ENCODE measurements at regions not wholly inside any gene's neighbourhood (a gene's known extent, or its start where the extent isn't known, plus 50 kb on each side); places are given as distances from the start of the nearest gene placed in this dataset.
A peak's percentile ranks its signal among the peaks of the same experiment; 100 is the strongest.

DNA sequence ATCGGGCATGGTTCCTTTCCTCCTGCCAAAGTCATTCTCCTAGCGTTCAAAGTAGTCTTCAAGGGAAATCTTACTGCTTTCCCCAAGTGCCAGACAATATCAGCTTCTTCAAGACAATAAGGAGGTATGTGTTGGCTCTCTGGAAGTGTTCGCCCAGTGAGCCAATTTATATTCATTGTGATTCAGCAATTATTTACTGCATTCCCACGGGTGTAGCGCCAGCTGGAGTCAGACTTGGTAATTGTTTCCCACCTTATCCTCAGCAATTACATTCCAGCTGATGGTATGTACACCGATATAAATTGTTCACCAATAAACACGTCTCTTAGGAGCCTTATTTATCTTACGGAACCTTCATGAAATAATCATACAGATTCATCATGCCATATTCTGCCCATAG is 103.6 kb upstream of the CTNNB1 start:
- H3K9me3 ChIP-seq (ENCODE audit: control insufficient read depth in 1 of 2, low read length in 2 of 2) = no peaks in the 10 kb centered on the region
- H3K27ac Mint-ChIP-seq = no peak overlapping the region
- H3K36me3 ChIP-seq (ENCODE audit: insufficient read depth, low read length) = no peaks in the 10 kb centered on the region
- no peaks in the 10 kb centered on the region for H3K4me1 ChIP-seq (ENCODE audit: insufficient read depth, low read length)
- H3K36me3 Mint-ChIP-seq = no peaks in the 10 kb centered on the region
- H3K4me3 ChIP-seq (ENCODE audit: low read length in 2 of 2) = no peak overlapping the region
- peaks cover 0 to 2% of the 10 kb centered on the region in 2 donors for H3K27me3 Mint-ChIP-seq
- ChIA-PET POLR2A (ENCODE audit: partially characterized antibody) (no interaction called here), CTCF (ENCODE audit: partially characterized antibody) (no interaction called here)
- no peak for DNase-seq
- no peaks in the 10 kb centered on the region for H3K4me1 Mint-ChIP-seq
- intact Hi-C loops (cut with micrococcal nuclease) = no loop called here
- no peak overlapping the region for H3K4me3 Mint-ChIP-seq
- no peaks in the 10 kb centered on the region for H3K27me3 ChIP-seq (ENCODE audit: insufficient read depth, low read length)
- H3K9me3 Mint-ChIP-seq = no peaks in the 10 kb centered on the region
- H3K27ac ChIP-seq (ENCODE audit: low read depth, low read length) = no peak overlapping the region

DNA sequence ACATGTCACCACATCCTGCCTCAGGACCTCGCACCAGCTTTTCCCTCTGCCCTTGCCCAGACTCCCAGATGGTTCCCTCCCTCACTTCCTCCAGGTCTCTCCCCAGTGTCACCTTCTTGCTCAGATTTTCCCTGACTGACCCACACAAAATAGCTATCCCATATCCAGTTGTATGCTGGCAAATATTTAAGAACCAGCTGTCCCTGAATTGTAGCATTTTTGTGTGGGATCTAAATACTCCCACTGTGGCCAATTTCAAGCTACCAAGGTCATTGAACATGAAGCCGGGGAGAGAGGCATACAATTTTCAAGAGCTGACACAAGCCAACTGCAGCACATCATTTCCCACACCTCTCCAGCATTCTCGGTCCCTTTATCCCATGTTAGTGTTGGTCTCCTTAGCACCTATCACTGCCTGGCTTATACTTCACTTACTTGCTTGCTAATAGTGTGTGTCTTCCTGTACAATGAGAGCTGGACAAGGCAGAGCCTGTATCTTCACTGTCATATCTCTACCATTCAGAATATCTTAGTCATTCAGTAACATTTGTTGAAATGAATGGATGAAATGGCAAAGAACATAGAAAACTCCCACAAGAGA is 101.3 kb upstream of the CTNNB1 start:
- H3K9me3 Mint-ChIP-seq = no peaks in the 10 kb centered on the region
- Histone ChIP-seq H3K9me3 (ENCODE audit: control insufficient read depth in 1 of 2, low read length in 2 of 2) (no peaks in the 10 kb centered on the region), H3K27ac (ENCODE audit: low read depth, low read length) (no peak overlapping the region), H3K4me3 (ENCODE audit: low read length in 2 of 2) (no peak overlapping the region), H3K36me3 (ENCODE audit: insufficient read depth, low read length) (no peaks in the 10 kb centered on the region), H3K27me3 (ENCODE audit: insufficient read depth, low read length) (no peaks in the 10 kb centered on the region), H3K4me1 (ENCODE audit: insufficient read depth, low read length) (no peaks in the 10 kb centered on the region)
- intact Hi-C loops (cut with micrococcal nuclease) = no loop called here
- no peaks in the 10 kb centered on the region for H3K36me3 Mint-ChIP-seq
- H3K27me3 Mint-ChIP-seq = peaks cover 0 to 2% of the 10 kb centered on the region in 2 donors
- ChIA-PET CTCF (ENCODE audit: partially characterized antibody) (no interaction called here), POLR2A (ENCODE audit: partially characterized antibody) (no interaction called here)
- H3K4me1 Mint-ChIP-seq = no peaks in the 10 kb centered on the region
- H3K27ac Mint-ChIP-seq = peak overlapping the region in 1 of 7 donors; percentile 48
- no peak for DNase-seq
- no peak overlapping the region for H3K4me3 Mint-ChIP-seq

DNA sequence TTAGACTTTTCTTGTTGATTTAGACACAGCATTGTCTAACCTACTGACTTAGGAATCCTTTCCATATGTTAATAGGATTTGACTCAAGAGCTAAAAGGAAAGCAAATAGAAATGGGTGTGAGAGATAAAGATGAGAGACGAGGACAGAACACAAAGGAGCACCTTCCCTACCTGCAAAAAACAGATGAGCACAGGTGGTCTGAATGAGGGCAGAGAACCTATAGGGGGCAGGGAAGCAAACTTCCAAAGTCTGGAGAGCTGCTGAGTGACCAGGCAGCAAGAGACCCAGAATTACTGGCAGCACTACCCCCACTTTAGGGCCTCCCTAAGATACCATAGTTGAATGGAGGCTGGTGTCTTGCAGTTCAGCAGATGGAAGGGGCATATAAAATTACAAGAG is 98.1 kb upstream of the CTNNB1 start:
- H3K4me3 ChIP-seq (ENCODE audit: low read length in 2 of 2) = no peak overlapping the region
- peaks cover 0 to 2% of the 10 kb centered on the region in 2 donors for H3K27me3 Mint-ChIP-seq
- no peak overlapping the region for H3K4me3 Mint-ChIP-seq
- H3K36me3 ChIP-seq (ENCODE audit: insufficient read depth, low read length) = no peaks in the 10 kb centered on the region
- H3K36me3 Mint-ChIP-seq = no peaks in the 10 kb centered on the region
- H3K27ac ChIP-seq (ENCODE audit: low read depth, low read length) = no peak overlapping the region
- ChIA-PET CTCF (ENCODE audit: partially characterized antibody) (interaction anchor here (1.4 kb wide), 1 partner anchor 101 kb away, joined by 6 read pairs; no protein-coding TSS in a partner anchor), POLR2A (ENCODE audit: partially characterized antibody) (no interaction called here)
- no peaks in the 10 kb centered on the region for H3K9me3 ChIP-seq (ENCODE audit: control insufficient read depth in 1 of 2, low read length in 2 of 2)
- H3K4me1 ChIP-seq (ENCODE audit: insufficient read depth, low read length) = no peaks in the 10 kb centered on the region
- H3K27ac Mint-ChIP-seq = no peak overlapping the region
- no peak for DNase-seq
- H3K27me3 ChIP-seq (ENCODE audit: insufficient read depth, low read length) = no peaks in the 10 kb centered on the region
- intact Hi-C loops (cut with micrococcal nuclease) = no loop called here
- H3K4me1 Mint-ChIP-seq = no peaks in the 10 kb centered on the region
- no peaks in the 10 kb centered on the region for H3K9me3 Mint-ChIP-seq

DNA sequence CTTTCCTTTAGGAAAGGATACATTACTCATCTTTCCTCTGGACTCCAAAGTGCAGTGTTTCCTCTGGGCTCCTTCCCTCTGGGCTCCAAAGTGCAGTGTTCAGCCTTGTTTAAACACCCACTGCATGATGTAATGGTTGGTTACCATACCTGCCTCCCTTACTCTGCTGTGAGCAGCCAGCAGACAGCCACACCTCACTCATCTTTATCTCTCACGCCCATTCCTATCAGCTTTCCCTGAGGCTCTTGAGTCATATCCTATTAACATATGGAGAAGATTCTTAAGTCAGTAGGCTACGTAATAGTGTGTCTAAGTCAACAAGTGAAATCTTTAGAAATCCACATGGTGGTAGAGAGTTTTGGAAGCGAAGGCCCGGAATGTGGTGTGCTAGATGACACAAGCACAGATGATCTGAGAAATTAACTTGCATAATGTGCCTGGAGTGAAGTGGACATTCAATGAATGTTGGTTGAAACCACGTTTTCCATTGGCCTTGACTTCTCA is 97.2 kb upstream of the CTNNB1 start:
- Histone ChIP-seq H3K4me3 (ENCODE audit: low read length in 2 of 2) (no peak overlapping the region), H3K27me3 (ENCODE audit: insufficient read depth, low read length) (no peaks in the 10 kb centered on the region), H3K27ac (ENCODE audit: low read depth, low read length) (no peak overlapping the region), H3K36me3 (ENCODE audit: insufficient read depth, low read length) (no peaks in the 10 kb centered on the region), H3K4me1 (ENCODE audit: insufficient read depth, low read length) (no peaks in the 10 kb centered on the region), H3K9me3 (ENCODE audit: control insufficient read depth in 1 of 2, low read length in 2 of 2) (no peaks in the 10 kb centered on the region)
- Mint-ChIP-seq H3K9me3 (no peaks in the 10 kb centered on the region), H3K36me3 (no peaks in the 10 kb centered on the region), H3K4me3 (no peak overlapping the region), H3K27ac (no peak overlapping the region), H3K27me3 (peaks cover 0 to 2% of the 10 kb centered on the region in 2 donors), H3K4me1 (no peaks in the 10 kb centered on the region)
- ChIA-PET CTCF (ENCODE audit: partially characterized antibody) (no interaction called here), POLR2A (ENCODE audit: partially characterized antibody) (no interaction called here)
- no peak for DNase-seq
- intact Hi-C loops (cut with micrococcal nuclease) = no loop called here

DNA sequence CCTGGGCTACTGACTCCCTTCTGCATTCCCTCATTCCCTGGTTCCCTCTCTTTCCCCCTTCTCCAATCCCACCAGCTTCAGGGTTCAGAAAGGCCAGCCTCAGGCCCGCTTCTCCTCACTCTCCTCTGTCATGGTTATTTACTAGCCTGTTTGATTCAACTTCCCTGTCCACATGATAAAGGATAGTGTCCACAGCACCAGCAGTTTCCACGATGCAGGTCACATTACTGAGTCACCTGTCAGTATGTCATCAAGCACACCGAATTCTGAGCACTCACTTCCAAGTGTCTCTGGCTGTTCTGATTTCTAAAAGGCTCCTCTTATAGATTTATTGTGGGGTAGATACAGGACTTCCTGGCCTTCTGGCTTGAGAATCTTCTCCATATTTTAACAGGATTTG is 96.6 kb upstream of the CTNNB1 start:
- H3K27ac ChIP-seq (ENCODE audit: low read depth, low read length) = no peak overlapping the region
- Mint-ChIP-seq H3K9me3 (no peaks in the 10 kb centered on the region), H3K27me3 (peaks cover 0 to 2% of the 10 kb centered on the region in 2 donors)

DNA sequence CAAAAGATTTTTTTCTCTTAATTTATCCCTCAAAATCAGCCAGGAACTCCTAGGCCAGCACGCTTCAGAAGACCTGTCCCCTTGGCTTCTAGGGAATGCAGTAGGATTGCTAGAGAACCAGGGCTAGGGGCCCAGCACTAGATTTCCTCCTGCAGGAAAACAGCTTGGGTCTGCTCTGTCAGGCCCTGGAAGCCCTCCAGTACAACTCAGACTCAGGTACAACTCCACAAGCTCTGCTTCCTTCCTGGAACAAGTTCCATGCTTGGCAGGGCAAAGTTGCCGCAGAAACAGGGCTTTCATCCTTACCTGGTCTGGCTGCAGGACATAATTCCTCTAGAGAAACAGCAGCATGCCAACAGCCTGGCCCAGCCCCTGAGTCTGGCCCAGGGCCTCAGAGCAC is 96.1 kb upstream of the CTNNB1 start:
- H3K36me3 ChIP-seq (ENCODE audit: insufficient read depth, low read length) = no peaks in the 10 kb centered on the region
- H3K27me3 ChIP-seq (ENCODE audit: insufficient read depth, low read length) = no peaks in the 10 kb centered on the region
- no peaks in the 10 kb centered on the region for H3K9me3 ChIP-seq (ENCODE audit: control insufficient read depth in 1 of 2, low read length in 2 of 2)
- H3K4me3 ChIP-seq (ENCODE audit: low read length in 2 of 2) = no peak overlapping the region
- Mint-ChIP-seq H3K27ac (peak overlapping the region in 1 of 7 donors; percentile 21), H3K36me3 (no peaks in the 10 kb centered on the region), H3K4me1 (no peaks in the 10 kb centered on the region), H3K4me3 (no peak overlapping the region), H3K27me3 (peaks cover 0 to 2% of the 10 kb centered on the region in 2 donors), H3K9me3 (no peaks in the 10 kb centered on the region)
- POLR2A ChIA-PET (ENCODE audit: partially characterized antibody) = no interaction called here
- intact Hi-C loops (cut with micrococcal nuclease) = no loop called here
- CTCF ChIA-PET (ENCODE audit: partially characterized antibody) = no interaction called here
- H3K27ac ChIP-seq (ENCODE audit: low read depth, low read length) = no peak overlapping the region
- H3K4me1 ChIP-seq (ENCODE audit: insufficient read depth, low read length) = no peaks in the 10 kb centered on the region
- no peak for DNase-seq

More for the DNA sequence above, 96.6 kb upstream of the CTNNB1 start:
- Mint-ChIP-seq H3K27ac (no peak overlapping the region), H3K4me1 (no peaks in the 10 kb centered on the region), H3K36me3 (no peaks in the 10 kb centered on the region), H3K4me3 (no peak overlapping the region)
- Histone ChIP-seq H3K9me3 (ENCODE audit: control insufficient read depth in 1 of 2, low read length in 2 of 2) (no peaks in the 10 kb centered on the region), H3K36me3 (ENCODE audit: insufficient read depth, low read length) (no peaks in the 10 kb centered on the region), H3K27me3 (ENCODE audit: insufficient read depth, low read length) (no peaks in the 10 kb centered on the region), H3K4me1 (ENCODE audit: insufficient read depth, low read length) (no peaks in the 10 kb centered on the region), H3K4me3 (ENCODE audit: low read length in 2 of 2) (no peak overlapping the region)
- ChIA-PET POLR2A (ENCODE audit: partially characterized antibody) (no interaction called here), CTCF (ENCODE audit: partially characterized antibody) (no interaction called here)
- DNase-seq = no peak
- intact Hi-C loops (cut with micrococcal nuclease) = no loop called here

DNA sequence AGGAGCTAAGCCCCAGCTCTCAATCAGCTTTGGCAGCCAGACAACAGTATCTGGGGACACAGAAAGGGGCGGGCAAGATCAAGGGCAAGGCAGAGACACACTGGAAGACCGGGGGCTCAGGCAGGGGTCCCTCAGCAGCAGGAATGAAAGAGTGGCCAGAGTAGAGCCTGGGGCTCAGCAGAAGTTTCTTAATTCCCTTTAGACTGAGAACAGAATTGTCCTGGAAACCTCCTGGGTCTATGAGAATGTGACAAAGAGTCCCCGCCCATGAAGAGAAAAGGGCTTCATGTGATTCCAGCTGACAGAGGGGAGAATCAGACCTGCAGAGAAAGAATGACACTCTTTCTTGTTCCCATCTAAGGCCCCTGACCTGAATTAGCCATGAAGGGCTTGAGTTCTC is 95.2 kb upstream of the CTNNB1 start:
- Mint-ChIP-seq H3K4me1 (no peaks in the 10 kb centered on the region), H3K27me3 (no peaks in the 10 kb centered on the region), H3K4me3 (no peak overlapping the region), H3K9me3 (no peaks in the 10 kb centered on the region), H3K27ac (peak overlapping the region in 3 of 7 donors; percentile 42 to 78 (median 62)), H3K36me3 (no peaks in the 10 kb centered on the region)
- Histone ChIP-seq H3K27me3 (ENCODE audit: insufficient read depth, low read length) (no peaks in the 10 kb centered on the region), H3K36me3 (ENCODE audit: insufficient read depth, low read length) (no peaks in the 10 kb centered on the region), H3K4me1 (ENCODE audit: insufficient read depth, low read length) (no peaks in the 10 kb centered on the region), H3K27ac (ENCODE audit: low read depth, low read length) (no peak overlapping the region), H3K9me3 (ENCODE audit: control insufficient read depth in 1 of 2, low read length in 2 of 2) (no peaks in the 10 kb centered on the region), H3K4me3 (ENCODE audit: low read length in 2 of 2) (no peak overlapping the region)
- ChIA-PET CTCF (ENCODE audit: partially characterized antibody) (no interaction called here), POLR2A (ENCODE audit: partially characterized antibody) (no interaction called here)
- no peak for DNase-seq
- intact Hi-C loops (cut with micrococcal nuclease) = no loop called here

DNA sequence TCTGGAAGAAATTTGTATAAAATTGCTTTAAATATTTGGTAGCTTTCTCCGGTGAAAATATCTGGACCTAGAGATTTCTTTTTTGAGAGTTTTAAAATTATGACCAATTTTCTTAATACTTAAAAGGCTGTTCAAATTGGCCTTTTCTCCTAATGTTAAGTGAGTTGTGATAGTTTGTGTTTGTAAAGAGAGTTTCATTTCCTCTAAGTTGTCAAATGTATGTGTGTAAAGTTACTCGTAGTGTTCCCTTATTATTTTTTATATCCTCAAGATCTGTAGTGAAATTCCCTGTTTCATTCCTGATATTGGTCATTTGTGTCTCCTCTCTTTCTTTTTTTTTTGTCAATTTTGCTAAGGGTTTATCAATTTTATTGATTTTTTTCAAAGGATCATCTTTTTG is 92.6 kb upstream of the CTNNB1 start:
- H3K4me1 Mint-ChIP-seq = no peaks in the 10 kb centered on the region
- no peaks in the 10 kb centered on the region for H3K9me3 ChIP-seq (ENCODE audit: control insufficient read depth in 1 of 2, low read length in 2 of 2)
- H3K4me3 Mint-ChIP-seq = no peak overlapping the region
- POLR2A ChIA-PET (ENCODE audit: partially characterized antibody) = no interaction called here
- H3K36me3 Mint-ChIP-seq = no peaks in the 10 kb centered on the region
- H3K27ac Mint-ChIP-seq = peak overlapping the region in 1 of 7 donors; percentile 20
- H3K4me1 ChIP-seq (ENCODE audit: insufficient read depth, low read length) = no peaks in the 10 kb centered on the region
- H3K27me3 ChIP-seq (ENCODE audit: insufficient read depth, low read length) = no peaks in the 10 kb centered on the region
- H3K27ac ChIP-seq (ENCODE audit: low read depth, low read length) = no peak overlapping the region
- no peak overlapping the region for H3K4me3 ChIP-seq (ENCODE audit: low read length in 2 of 2)
- CTCF ChIA-PET (ENCODE audit: partially characterized antibody) = interaction anchor here (1.2 kb wide), 1 partner anchor 71 kb away, joined by 3 read pairs; no protein-coding TSS in a partner anchor
- intact Hi-C loops (cut with micrococcal nuclease) = no loop called here
- peaks cover 0 to 2% of the 10 kb centered on the region in 2 donors for H3K27me3 Mint-ChIP-seq
- H3K36me3 ChIP-seq (ENCODE audit: insufficient read depth, low read length) = no peaks in the 10 kb centered on the region
- no peaks in the 10 kb centered on the region for H3K9me3 Mint-ChIP-seq
- DNase-seq = no peak
